GM18867 (cell line): ENCODE measurements at regions not wholly inside any gene's neighbourhood (a gene's known extent, or its start where the extent isn't known, plus 50 kb on each side); places are given as distances from the start of the nearest gene placed in this dataset.

Experiments used
- ATAC-seq: cut with Tn5 transposase; IDR thresholded peaks from one replicate; pipeline ENCODE4 v1.9.1; 2021; ENCODE audit warnings: mild to moderate bottlenecking, moderate library complexity; ENCODE audit not compliant: unreplicated experiment

GRCh38 chr16:85319984-85320440 lies 207.7 kb upstream of the CIBAR2 start:
- no peak for ATAC-seq

GRCh38 chr16:85320677-85321385 lies 208.6 kb upstream of the CIBAR2 start:
- no peak for ATAC-seq

GRCh38 chr16:85321509-85322271 lies 209.4 kb upstream of the CIBAR2 start:
- no peak for ATAC-seq

- ATAC-seq: no peak
Measured at GRCh38 chr16:85323230-85323960, 211.1 kb upstream of the CIBAR2 start.

- no peak for ATAC-seq
Measured at GRCh38 chr16:85323961-85324253, 211.6 kb upstream of the CIBAR2 start.

- no peak for ATAC-seq
Measured at GRCh38 chr16:85324488-85324887, 212.2 kb upstream of the CIBAR2 start.

GRCh38 chr16:85326113-85326793 lies 214.0 kb upstream of the CIBAR2 start:
- no peak for ATAC-seq

- ATAC-seq: no peak
Measured at GRCh38 chr16:85326794-85327181, 214.5 kb upstream of the CIBAR2 start.

- no peak for ATAC-seq
Measured at GRCh38 chr16:85327731-85328675, 215.7 kb upstream of the CIBAR2 start.

- no peak for ATAC-seq
Measured at GRCh38 chr16:85328676-85329058, 216.4 kb upstream of the CIBAR2 start.

- ATAC-seq: no peak
Measured at GRCh38 chr16:85329059-85329812, 217.0 kb upstream of the CIBAR2 start.

- ATAC-seq: no peak
Measured at GRCh38 chr16:85330006-85330693, 217.9 kb upstream of the CIBAR2 start.

- no peak for ATAC-seq
Measured at GRCh38 chr16:85330694-85331188, 218.5 kb upstream of the CIBAR2 start.

- ATAC-seq: no peak
Measured at GRCh38 chr16:85331688-85332087, 219.4 kb upstream of the CIBAR2 start.

- ATAC-seq: no peak
Measured at GRCh38 chr16:85332175-85332574, 219.9 kb upstream of the CIBAR2 start.

- ATAC-seq: no peak
Measured at GRCh38 chr16:85333337-85333736, 221.1 kb upstream of the CIBAR2 start.

GRCh38 chr16:85333744-85334640 lies 221.7 kb upstream of the CIBAR2 start:
- no peak for ATAC-seq
